ENCODE measurements at regions not wholly inside any gene's neighbourhood (a gene's known extent, or its start where the extent isn't known, plus 50 kb on each side); places are given as distances from the start of the nearest gene placed in this dataset.

GRCh38 chr4:114311787-114312186 is 286.8 kb upstream of the UGT8 start:
- TF ChIP-seq CTCF (IDR thresholded peaks at IDR 0.05) (no peak), POLR2A (IDR thresholded peaks at IDR 0.05) (no peak)

All from body of pancreas (tissue), 4 donors.